ENCODE measurements at regions not wholly inside any gene's neighbourhood (a gene's known extent, or its start where the extent isn't known, plus 50 kb on each side); places are given as distances from the start of the nearest gene placed in this dataset.

GRCh38 chr4:147054228-147054872, 108.7 kb upstream of the TTC29 start:
- no peak overlapping the region for H3K27ac ChIP-seq (ENCODE audit: low read length)
- H3K4me1 ChIP-seq (ENCODE audit: control insufficient read depth in 1 of 2, insufficient read depth in 2 of 2, low read length in 2 of 2) = no peaks in the 10 kb centered on the region
- H3K4me3 ChIP-seq (ENCODE audit: low read depth in 1 of 2, low read length in 2 of 2) = no peak overlapping the region
- H3K9me3 ChIP-seq (ENCODE audit: control insufficient read depth in 1 of 2, low read length in 2 of 2) = no peaks in the 10 kb centered on the region
- no peaks in the 10 kb centered on the region for H3K27me3 ChIP-seq (ENCODE audit: low read depth, low read length)
- H3K36me3 ChIP-seq (ENCODE audit: control insufficient read depth in 1 of 2, insufficient read depth in 2 of 2, low read length in 2 of 2) = no peaks in the 10 kb centered on the region

GRCh38 chr4:147056940-147057610, 111.4 kb upstream of the TTC29 start:
- Histone ChIP-seq H3K4me1 (ENCODE audit: control insufficient read depth in 1 of 2, insufficient read depth in 2 of 2, low read length in 2 of 2) (no peaks in the 10 kb centered on the region), H3K9me3 (ENCODE audit: control insufficient read depth in 1 of 2, low read length in 2 of 2) (no peaks in the 10 kb centered on the region), H3K36me3 (ENCODE audit: control insufficient read depth in 1 of 2, insufficient read depth in 2 of 2, low read length in 2 of 2) (no peaks in the 10 kb centered on the region), H3K27ac (ENCODE audit: low read length) (no peak overlapping the region), H3K4me3 (ENCODE audit: low read depth in 1 of 2, low read length in 2 of 2) (peak overlapping the region; percentile 28 to 54), H3K27me3 (ENCODE audit: low read depth, low read length) (no peaks in the 10 kb centered on the region)

GRCh38 chr4:147057611-147058190, 112.0 kb upstream of the TTC29 start:
- Histone ChIP-seq H3K9me3 (ENCODE audit: control insufficient read depth in 1 of 2, low read length in 2 of 2) (no peaks in the 10 kb centered on the region), H3K36me3 (ENCODE audit: control insufficient read depth in 1 of 2, insufficient read depth in 2 of 2, low read length in 2 of 2) (no peaks in the 10 kb centered on the region), H3K4me3 (ENCODE audit: low read depth in 1 of 2, low read length in 2 of 2) (peak overlapping the region; percentile 28 to 54), H3K27ac (ENCODE audit: low read length) (peak overlapping the region; percentile 32), H3K4me1 (ENCODE audit: control insufficient read depth in 1 of 2, insufficient read depth in 2 of 2, low read length in 2 of 2) (no peaks in the 10 kb centered on the region), H3K27me3 (ENCODE audit: low read depth, low read length) (no peaks in the 10 kb centered on the region)

- no peak overlapping the region for H3K4me3 ChIP-seq (ENCODE audit: low read depth in 1 of 2, low read length in 2 of 2)
- H3K9me3 ChIP-seq (ENCODE audit: control insufficient read depth in 1 of 2, low read length in 2 of 2) = no peaks in the 10 kb centered on the region
- H3K4me1 ChIP-seq (ENCODE audit: control insufficient read depth in 1 of 2, insufficient read depth in 2 of 2, low read length in 2 of 2) = no peaks in the 10 kb centered on the region
- no peaks in the 10 kb centered on the region for H3K36me3 ChIP-seq (ENCODE audit: control insufficient read depth in 1 of 2, insufficient read depth in 2 of 2, low read length in 2 of 2)
- no peak overlapping the region for H3K27ac ChIP-seq (ENCODE audit: low read length)
- H3K27me3 ChIP-seq (ENCODE audit: low read depth, low read length) = no peaks in the 10 kb centered on the region
Observed at GRCh38 chr4:147059064-147059731, 113.5 kb upstream of the TTC29 start.

GRCh38 chr4:147060151-147060931, 114.7 kb upstream of the TTC29 start:
- Histone ChIP-seq H3K27ac (ENCODE audit: low read length) (no peak overlapping the region), H3K4me3 (ENCODE audit: low read depth in 1 of 2, low read length in 2 of 2) (no peak overlapping the region), H3K36me3 (ENCODE audit: control insufficient read depth in 1 of 2, insufficient read depth in 2 of 2, low read length in 2 of 2) (no peaks in the 10 kb centered on the region), H3K9me3 (ENCODE audit: control insufficient read depth in 1 of 2, low read length in 2 of 2) (no peaks in the 10 kb centered on the region), H3K27me3 (ENCODE audit: low read depth, low read length) (no peaks in the 10 kb centered on the region), H3K4me1 (ENCODE audit: control insufficient read depth in 1 of 2, insufficient read depth in 2 of 2, low read length in 2 of 2) (no peaks in the 10 kb centered on the region)

- Histone ChIP-seq H3K4me1 (ENCODE audit: control insufficient read depth in 1 of 2, insufficient read depth in 2 of 2, low read length in 2 of 2) (no peaks in the 10 kb centered on the region), H3K36me3 (ENCODE audit: control insufficient read depth in 1 of 2, insufficient read depth in 2 of 2, low read length in 2 of 2) (no peaks in the 10 kb centered on the region), H3K27ac (ENCODE audit: low read length) (no peak overlapping the region), H3K27me3 (ENCODE audit: low read depth, low read length) (no peaks in the 10 kb centered on the region), H3K4me3 (ENCODE audit: low read depth in 1 of 2, low read length in 2 of 2) (no peak overlapping the region), H3K9me3 (ENCODE audit: control insufficient read depth in 1 of 2, low read length in 2 of 2) (no peaks in the 10 kb centered on the region)
Observed at GRCh38 chr4:147064856-147065255, 119.2 kb upstream of the TTC29 start.

- H3K4me1 ChIP-seq (ENCODE audit: control insufficient read depth in 1 of 2, insufficient read depth in 2 of 2, low read length in 2 of 2) = no peaks in the 10 kb centered on the region
- no peaks in the 10 kb centered on the region for H3K36me3 ChIP-seq (ENCODE audit: control insufficient read depth in 1 of 2, insufficient read depth in 2 of 2, low read length in 2 of 2)
- H3K9me3 ChIP-seq (ENCODE audit: control insufficient read depth in 1 of 2, low read length in 2 of 2) = no peaks in the 10 kb centered on the region
- H3K27ac ChIP-seq (ENCODE audit: low read length) = no peak overlapping the region
- no peaks in the 10 kb centered on the region for H3K27me3 ChIP-seq (ENCODE audit: low read depth, low read length)
- no peak overlapping the region for H3K4me3 ChIP-seq (ENCODE audit: low read depth in 1 of 2, low read length in 2 of 2)
Observed at GRCh38 chr4:147068564-147068963, 122.9 kb upstream of the TTC29 start.

GRCh38 chr4:147071209-147071740, 125.6 kb upstream of the TTC29 start:
- no peaks in the 10 kb centered on the region for H3K27me3 ChIP-seq (ENCODE audit: low read depth, low read length)
- H3K4me3 ChIP-seq (ENCODE audit: low read depth in 1 of 2, low read length in 2 of 2) = no peak overlapping the region
- H3K9me3 ChIP-seq (ENCODE audit: control insufficient read depth in 1 of 2, low read length in 2 of 2) = no peaks in the 10 kb centered on the region
- no peaks in the 10 kb centered on the region for H3K4me1 ChIP-seq (ENCODE audit: control insufficient read depth in 1 of 2, insufficient read depth in 2 of 2, low read length in 2 of 2)
- no peak overlapping the region for H3K27ac ChIP-seq (ENCODE audit: low read length)
- no peaks in the 10 kb centered on the region for H3K36me3 ChIP-seq (ENCODE audit: control insufficient read depth in 1 of 2, insufficient read depth in 2 of 2, low read length in 2 of 2)

GRCh38 chr4:147076179-147076578, 130.5 kb upstream of the TTC29 start:
- Histone ChIP-seq H3K9me3 (ENCODE audit: control insufficient read depth in 1 of 2, low read length in 2 of 2) (no peaks in the 10 kb centered on the region), H3K36me3 (ENCODE audit: control insufficient read depth in 1 of 2, insufficient read depth in 2 of 2, low read length in 2 of 2) (no peaks in the 10 kb centered on the region), H3K27ac (ENCODE audit: low read length) (no peak overlapping the region), H3K4me1 (ENCODE audit: control insufficient read depth in 1 of 2, insufficient read depth in 2 of 2, low read length in 2 of 2) (peaks cover 0 to 13% of the 10 kb centered on the region in 2 donors), H3K27me3 (ENCODE audit: low read depth, low read length) (no peaks in the 10 kb centered on the region), H3K4me3 (ENCODE audit: low read depth in 1 of 2, low read length in 2 of 2) (no peak overlapping the region)

- Histone ChIP-seq H3K9me3 (ENCODE audit: control insufficient read depth in 1 of 2, low read length in 2 of 2) (no peaks in the 10 kb centered on the region), H3K27me3 (ENCODE audit: low read depth, low read length) (no peaks in the 10 kb centered on the region), H3K36me3 (ENCODE audit: control insufficient read depth in 1 of 2, insufficient read depth in 2 of 2, low read length in 2 of 2) (no peaks in the 10 kb centered on the region), H3K4me3 (ENCODE audit: low read depth in 1 of 2, low read length in 2 of 2) (no peak overlapping the region), H3K27ac (ENCODE audit: low read length) (no peak overlapping the region), H3K4me1 (ENCODE audit: control insufficient read depth in 1 of 2, insufficient read depth in 2 of 2, low read length in 2 of 2) (peaks cover 0 to 13% of the 10 kb centered on the region in 2 donors)
Observed at GRCh38 chr4:147076728-147077127, 131.1 kb upstream of the TTC29 start.

- Histone ChIP-seq H3K4me3 (ENCODE audit: low read depth in 1 of 2, low read length in 2 of 2) (no peak overlapping the region), H3K27ac (ENCODE audit: low read length) (no peak overlapping the region), H3K36me3 (ENCODE audit: control insufficient read depth in 1 of 2, insufficient read depth in 2 of 2, low read length in 2 of 2) (no peaks in the 10 kb centered on the region), H3K4me1 (ENCODE audit: control insufficient read depth in 1 of 2, insufficient read depth in 2 of 2, low read length in 2 of 2) (peaks cover 0 to 13% of the 10 kb centered on the region in 2 donors), H3K27me3 (ENCODE audit: low read depth, low read length) (no peaks in the 10 kb centered on the region), H3K9me3 (ENCODE audit: control insufficient read depth in 1 of 2, low read length in 2 of 2) (no peaks in the 10 kb centered on the region)
Observed at GRCh38 chr4:147078362-147078761, 132.7 kb upstream of the TTC29 start.
